Femur (tissue), 1 donor: ENCODE measurements at regions not wholly inside any gene's neighbourhood (a gene's known extent, or its start where the extent isn't known, plus 50 kb on each side); places are given as distances from the start of the nearest gene placed in this dataset.
"Not testable (repeated sequence)": the region's sequence is repeated elsewhere in the genome, so short reads cannot be mapped to it uniquely, and the experiment has no call there.

ENCODE experiments used
- DNase-seq: peaks from one replicate; pipeline ENCODE4 v3.0.0-alpha.2; 2017

DNA sequence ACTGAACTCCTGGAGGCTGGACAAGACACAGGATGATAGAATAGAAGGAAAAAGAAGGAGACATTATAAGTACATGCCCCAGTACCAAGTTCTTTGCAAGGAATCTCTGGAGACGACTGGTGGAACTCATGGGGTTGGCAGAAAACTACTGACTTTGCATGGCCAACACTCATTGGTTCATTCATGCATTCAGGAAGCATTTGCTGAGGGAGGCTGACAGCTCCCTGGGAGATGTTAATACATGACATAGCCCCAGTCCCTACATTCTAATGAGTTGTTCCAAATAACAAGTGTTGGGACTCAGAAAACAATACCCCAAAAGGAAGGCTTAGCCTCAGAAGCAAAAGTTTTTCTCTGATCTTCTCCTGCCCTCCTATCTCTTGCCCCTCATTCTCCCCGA, 172.8 kb upstream of the IRF2BP2 start:
- peak; percentile 43 for DNase-seq

DNA sequence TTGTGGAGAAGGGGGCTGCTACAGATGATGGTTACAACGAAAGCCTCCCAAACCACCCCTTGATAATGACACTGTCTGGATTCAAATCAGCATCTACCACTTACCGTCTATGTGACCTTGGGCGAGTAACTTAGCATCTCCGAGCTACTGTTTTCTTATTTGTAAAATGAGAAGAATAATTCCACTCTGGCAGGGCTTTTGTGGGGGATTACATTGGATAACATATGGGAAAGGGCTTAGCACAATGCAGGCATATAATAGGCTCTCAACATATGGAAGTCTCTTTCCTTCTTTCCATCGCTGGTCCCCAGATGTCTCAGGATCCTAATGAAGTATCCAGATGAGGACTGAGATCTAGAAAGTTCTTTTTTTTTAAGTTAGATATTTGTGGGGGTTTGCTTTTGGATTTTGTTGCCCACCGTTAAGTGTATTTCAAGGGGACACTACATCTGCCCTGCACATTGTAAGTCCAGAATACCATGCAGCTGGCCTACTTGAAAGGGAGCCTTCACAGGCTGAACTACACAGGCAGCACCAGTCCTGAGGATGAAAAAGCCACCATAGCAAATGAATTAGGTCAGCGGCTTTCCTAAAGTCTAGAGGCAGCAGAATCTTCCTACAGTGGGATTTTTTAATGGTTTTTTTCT, 172.2 kb upstream of the IRF2BP2 start:
- peak; percentile 68 for DNase-seq

DNA sequence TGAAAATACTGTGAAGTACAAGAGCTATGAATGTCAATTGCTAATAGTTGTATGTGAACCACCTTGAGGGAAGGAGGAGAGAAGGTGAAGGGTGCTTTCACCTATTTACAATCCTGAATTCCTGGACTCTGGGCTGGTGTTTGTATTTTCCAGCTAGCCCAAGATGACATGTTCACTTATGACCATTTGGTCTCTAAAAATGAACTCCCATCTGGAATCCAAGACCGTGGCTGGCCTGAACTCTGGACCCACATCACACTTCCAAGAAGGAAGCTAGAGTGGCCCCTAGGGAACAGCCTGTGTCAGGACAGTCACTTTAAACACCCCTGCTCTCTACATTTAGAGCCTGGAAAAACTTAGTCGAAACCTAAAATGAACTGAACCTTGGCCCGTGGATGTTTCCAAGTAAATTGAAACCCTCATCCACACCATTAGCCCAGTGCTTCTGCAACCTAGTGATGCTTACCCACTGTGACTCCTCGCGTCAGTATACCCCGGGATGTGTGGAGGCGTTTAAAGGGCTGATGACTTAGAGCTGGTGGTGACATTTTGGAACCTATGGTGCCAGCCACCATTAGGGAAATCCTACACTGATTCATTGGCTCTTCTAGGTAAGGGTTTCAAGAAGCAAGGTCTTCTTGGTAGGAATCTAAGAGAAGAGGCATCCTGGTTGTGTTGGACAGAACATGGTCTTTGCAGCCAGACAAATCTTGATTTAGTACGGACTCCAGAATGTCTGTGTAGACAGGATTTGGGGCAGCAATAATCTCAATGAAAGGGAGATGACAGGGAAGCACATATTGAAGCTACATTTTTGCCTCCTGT, 171.5 kb upstream of the IRF2BP2 start:
- peak; percentile 59 for DNase-seq

DNA sequence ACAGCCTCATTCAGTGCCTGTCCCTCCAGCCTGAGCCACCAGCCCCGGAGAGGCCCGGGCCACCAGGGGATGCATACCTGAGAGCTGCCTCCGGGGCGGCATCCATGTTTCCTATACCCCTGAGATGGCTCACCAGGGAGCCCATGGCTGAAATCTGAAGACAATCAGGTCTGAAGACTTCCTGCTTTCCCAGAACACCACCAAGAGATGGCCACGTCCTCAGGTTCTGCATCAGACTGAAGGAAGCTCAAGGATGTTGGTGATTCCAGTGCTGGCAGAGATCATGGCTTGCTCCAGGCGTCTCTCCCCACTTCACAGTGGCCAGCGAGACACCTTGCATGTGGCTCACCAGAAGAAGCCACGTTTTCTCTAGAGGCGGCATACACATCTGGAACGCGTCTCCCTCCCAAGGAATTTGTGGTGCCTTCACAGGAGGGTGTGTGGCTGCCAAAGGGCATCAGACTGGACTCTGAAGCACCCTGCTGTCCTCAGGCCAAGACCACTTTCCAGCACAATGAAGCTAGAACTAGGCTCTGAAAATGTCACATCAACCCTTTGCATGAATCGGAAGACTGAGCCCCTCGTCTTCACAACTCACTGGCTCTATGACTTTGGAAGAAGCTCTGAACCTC, 170.7 kb upstream of the IRF2BP2 start:
- peak; percentile 37 for DNase-seq

DNA sequence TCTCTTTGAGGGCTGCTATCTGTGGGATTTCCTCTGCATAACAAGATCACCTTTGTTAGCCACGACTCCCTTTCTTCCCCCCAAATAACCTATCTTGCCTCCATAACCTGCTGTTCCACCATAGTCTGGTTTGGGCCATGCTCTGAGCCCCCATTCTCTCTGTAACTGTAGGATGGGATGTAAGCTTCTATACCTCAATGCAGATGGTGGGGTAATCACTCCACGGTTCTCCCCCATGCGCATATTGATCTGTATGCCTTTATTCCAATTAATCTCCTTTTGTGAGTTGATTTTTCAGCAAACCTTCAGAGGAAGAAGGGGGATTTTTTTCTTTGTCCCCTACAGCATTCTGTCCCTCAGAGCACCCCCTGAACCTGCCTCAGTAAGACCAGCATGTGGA, 170.1 kb upstream of the IRF2BP2 start:
- DNase-seq = no peak

DNA sequence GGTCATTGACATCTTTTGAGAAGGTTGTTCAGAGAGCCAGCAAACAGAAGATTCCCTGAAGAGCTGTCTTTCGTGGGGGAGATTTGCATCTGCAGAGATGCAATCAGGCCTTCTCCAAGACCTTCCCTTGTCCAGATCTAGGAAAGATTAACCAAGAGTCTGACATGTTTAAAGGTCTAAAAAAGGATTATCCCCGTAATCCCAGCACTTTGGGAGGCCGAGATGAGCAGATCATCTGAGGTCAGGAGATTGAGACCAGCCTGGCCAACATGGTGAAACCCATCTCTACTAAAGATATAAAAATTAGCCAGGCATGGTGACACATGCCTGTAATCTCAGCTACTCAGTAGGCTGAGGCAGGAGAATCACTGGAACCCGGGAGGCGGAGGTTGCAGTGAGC, 169.6 kb upstream of the IRF2BP2 start:
- DNase-seq = not testable (repeated sequence)

DNA sequence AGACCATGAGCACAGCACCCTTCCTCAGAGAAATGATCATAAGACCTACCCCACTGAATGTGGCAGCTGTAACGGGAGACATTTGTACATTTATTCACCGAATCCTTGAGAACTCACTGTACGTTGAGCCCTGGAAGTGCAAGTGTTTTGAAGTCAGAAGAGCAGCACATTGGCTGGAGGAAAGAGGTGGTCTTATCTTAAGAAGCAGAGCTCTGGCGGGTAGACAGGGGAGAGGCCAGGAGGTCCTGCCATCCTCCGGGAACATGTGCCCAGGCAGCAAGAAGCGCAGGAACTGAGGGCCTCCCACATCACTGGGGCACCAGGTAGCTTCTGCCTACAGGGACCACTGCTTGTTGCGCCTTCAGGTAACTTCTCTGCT, 169.2 kb upstream of the IRF2BP2 start:
- no peak for DNase-seq

DNA sequence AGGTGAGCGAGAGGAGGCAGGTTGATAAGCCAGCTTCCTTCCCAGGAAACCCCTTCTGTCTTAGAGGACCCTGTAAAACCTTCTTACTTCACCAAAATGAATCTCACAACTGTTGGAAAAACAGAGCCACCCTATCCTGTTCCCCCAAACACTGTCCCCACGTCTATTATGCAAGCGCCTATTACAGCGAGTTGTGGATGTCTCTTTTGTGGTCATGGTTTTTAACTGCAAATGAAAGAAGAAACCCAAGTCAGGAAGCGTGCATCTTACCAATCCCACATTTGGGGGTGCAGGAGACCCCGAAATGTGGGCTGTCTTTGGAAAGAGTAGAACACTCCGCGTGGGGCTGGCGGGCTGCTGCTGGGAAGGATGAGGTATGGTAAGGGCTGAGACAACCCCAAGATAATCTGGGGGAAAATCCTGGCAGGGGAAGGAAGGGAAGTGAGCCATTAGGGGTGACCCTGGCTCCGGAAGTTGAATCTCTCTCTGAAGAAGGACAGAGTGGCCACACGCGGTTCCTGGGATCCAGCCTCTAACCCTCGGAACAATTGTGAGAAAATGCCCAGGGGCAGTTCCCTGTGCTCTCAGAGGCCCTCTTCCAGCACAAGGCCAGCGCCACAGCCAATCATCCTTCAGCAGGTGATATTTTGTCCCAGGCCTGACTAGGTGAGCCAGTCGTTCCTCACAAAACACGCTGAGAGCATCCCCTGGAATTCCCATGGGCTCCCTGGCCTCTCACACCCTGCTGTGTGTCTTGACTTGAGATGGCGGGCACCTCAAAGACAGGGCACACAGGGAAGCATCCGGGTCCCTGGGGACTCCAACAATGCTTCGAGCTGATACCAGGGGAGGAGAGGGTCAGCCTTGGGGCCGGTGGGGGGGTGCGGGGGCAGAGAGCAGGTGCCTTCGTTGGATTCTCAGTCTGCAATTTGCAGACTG, 168.5 kb upstream of the IRF2BP2 start:
- DNase-seq = peak; percentile 59

DNA sequence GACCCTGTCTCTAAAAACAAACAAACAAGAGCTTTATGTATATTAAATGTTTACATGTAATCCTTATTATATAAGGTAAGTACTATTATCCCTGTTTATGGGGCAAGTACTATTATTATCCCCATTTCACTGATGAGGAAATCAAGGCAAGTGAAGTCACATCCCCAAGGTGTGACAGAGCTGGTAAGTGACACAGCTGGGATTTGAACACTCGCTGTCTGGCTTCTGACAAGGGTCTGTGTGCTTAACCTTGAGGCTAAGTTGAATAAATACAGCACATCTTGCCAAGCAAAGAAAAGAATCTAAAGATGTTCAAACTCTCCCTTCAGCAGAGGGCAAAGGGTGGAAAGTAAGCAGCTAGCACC, 167.9 kb upstream of the IRF2BP2 start:
- DNase-seq = no peak

DNA sequence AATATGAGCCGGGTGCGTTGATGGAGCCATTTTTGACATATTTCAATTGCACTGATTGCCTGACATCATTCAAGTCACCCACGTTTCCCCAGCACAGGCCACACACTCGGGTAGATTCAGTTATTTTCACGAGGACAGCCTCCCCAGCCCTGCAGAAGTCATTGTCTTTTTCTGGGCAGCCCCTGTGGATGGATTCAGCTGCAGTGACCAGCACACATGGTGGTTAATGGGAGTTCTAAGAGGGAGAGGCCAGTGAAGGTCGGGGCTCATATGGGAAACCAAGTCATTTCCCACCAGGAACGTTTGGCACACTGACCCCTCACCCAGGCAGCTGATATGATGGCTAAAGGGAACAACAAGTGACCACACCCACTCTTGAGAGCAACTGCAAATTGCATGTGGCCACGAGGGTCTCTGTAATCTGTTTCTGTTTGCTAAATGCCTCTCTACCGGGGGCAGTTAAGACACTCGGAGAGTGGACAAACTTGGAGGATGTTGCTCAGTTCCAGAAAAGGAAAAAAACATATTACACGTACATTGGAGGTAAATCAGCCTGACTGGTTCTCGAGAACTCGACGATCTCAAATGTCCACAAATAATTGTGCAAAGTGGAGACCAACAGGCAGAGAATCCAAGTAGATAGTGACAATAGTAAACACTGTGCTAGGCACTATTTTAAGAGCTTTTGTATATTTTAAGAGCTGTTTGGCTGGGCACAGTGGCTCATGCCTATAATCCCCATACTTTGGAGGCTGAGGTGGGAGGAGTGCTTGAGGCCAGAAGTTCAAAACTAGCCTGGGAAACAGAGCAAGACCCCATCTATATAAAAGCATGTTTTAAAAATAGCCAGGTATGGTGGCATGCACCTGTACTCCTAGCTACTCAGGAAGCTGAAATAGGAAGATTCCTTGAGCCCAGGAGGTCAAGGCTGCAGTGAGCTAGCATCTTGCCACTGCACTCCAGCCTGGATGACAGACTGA, 167.2 kb upstream of the IRF2BP2 start:
- no peak for DNase-seq

DNA sequence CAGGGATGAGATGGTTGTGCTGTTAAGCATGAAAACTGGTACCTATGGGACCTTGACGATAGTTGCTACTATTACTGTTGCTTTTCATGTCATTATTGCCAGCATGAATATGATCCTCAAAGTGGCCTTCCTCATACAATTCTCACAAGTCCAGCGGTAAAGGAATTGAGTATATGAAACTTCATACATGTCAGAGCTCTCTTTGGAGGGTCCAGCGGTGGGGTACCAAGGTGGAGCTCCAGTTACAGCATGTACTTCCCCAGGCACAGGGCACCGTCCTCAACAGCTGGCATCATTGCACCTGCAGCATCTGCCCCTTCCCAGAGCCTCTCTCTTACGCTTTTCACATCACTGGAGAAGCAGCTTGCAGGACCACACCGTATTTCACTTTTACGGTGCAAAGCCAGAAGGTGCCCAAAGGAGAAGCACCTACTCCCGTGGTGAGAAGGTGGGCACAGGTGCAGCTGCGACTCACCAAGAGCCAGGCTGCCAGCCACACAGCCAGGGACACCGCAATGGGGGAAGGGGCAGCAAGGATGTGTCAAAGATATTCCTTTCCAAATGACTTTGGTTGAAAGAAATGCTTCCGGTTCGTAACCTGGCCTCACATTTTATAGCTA, 166.4 kb upstream of the IRF2BP2 start:
- no peak for DNase-seq

DNA sequence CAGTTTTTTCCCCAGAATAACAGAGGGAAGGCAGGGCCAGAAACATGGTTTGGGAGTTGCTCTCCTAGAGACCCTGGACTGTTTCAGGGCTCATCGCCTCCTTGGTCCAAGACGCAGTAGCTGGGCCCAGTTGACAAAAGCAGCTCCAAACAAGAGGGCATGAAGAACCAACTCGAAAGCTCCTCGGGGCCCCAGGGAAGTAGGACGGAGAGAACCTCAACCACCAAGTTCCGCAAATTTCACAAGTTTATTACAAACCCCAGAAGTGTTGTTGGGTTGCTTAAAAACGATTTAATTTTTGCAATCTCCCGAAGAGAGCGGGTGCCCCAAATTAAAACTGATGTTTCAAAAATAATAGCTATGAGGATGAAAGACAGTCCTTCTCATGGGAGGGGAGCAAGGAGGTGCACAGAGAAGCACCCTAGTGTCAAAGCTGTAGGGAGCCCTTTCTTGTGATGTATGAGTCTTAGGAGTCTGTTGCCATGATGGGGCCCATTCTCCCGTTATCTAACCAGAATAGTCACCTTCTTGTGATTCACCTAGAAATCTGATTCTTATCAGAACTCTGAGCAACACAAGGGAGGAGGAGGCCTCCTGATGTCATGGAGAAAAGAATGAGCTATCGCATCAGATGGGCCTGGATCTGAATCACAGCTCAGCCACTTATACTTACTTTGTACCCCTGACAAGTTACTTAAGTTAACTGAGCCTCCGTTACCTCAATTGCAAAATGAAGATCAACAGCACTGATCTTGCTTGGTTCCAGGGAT, 165.7 kb upstream of the IRF2BP2 start:
- no peak for DNase-seq

DNA sequence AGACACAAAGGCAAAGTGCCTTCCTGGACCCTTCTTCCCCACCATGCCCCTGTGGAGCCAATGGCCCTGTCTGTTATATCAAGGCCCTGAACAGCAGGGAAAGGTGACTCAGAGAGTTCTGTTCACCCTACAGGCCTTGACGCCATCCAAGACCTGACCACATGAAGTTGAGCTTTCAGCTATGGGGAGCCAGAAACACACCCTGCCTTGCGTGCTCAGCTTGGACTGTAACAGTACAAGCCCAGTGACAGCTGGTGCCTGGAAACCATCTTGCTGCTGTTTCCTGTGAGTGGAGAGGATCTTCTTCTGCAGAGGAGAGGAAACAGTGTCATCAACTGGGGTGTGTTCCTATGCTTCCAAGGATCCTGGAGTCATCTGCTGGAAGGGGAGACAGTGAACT, 165.0 kb upstream of the IRF2BP2 start:
- DNase-seq = no peak

DNA sequence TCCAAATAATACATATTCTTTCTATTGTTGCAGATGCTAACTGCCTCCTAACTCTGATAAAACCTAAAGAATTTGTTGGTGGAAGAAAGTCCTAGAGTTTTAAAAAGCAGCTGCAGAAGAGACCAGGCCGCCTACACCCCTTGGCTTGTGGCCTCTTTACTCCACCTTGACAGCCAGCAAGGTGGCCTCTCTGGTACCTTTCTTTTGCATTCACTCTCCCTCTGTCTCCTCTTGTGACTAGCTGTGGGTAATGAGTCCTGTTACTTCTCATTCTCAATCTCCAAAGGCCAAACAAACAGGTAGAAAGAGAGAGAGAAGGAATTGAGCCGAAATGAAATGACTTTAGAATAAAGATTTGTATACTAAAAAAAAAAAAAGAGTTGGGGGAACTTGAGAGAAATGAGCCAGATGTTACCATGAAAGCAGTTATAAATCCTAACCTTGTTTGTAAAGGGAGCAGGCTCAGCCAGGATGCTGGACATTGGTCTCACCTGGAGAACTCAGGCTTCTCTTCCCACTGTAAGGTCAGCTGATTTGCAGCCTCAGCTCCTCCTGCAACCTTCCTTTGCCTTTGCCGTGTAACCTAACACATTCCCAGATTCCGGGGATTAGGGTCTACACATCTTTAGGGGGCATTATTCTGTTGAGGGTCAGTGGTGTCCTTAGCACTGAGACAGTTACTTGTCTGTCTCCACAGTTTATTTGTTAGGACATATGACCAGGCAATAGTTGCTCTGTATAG, 164.1 kb upstream of the IRF2BP2 start:
- DNase-seq = no peak

DNA sequence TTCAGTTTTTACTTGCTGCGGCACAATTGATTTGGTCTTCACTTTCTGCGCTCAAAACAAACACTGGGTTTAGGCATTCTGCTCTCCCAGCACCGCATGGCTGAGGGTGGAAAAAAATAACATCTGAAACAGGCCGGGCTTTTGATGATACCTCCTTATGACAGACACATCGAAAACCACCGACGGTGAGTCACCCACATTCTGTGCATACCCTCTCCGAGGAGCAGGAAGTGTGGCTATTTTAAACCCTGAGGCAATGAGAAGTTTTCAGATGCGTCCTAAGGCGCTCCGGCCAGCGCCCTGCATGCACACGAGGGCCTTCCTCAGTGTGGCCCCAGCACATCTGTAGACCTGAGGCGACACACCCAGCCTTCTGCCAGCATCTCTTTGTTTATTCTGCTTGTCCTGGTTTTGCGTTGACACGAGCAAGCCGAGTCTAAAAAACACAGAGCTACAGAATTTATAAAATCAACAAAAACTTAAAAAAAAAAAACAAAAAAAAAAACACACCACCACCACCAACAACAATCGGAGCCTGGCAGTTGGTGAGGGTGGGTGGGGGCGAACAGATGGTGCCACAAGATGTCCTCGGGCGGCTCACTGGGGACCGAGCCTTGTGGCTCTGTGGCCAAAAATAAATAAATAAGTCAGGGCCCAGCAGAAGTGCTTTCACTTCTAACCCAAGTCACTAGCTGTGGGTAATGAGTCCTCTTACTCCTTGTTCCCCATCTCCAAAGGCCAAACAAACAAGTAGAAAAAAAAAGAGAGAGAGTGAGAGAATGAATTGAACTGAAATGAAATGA, 162.6 kb upstream of the IRF2BP2 start:
- peak; percentile 84 for DNase-seq

DNA sequence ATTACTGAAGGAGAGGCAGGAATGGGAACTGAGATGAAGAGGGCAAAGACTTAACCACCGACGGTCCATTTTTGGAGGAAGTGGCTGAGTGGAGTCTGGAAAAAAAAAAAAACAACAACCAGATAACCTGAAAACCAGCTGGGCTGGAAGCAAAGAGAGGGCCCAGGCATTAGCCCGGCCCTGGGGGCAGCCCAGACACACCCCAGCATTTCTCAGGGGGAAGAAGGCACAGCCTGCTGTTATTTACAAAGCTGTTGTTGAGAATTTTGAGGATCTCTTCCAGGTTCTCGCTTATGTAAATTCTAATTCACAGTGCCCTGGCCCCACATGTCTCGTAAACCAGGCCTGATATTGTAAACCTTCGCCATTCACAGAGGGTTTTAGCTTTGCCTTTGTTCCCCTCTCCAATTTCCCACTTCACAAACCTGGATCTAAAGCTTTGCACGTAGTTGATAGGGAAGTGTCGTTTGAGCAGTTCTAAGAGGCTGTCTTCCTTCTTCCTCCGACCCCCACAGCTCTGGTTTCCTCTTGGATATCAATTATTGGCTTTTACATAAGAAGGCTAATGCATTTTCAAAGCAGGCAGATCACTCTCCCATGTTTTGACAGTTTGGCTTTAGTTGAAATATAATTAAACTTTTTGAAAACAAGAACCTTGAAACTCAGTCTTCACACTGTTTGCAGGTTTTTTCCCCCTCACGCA, 161.8 kb upstream of the IRF2BP2 start:
- DNase-seq = no peak

DNA sequence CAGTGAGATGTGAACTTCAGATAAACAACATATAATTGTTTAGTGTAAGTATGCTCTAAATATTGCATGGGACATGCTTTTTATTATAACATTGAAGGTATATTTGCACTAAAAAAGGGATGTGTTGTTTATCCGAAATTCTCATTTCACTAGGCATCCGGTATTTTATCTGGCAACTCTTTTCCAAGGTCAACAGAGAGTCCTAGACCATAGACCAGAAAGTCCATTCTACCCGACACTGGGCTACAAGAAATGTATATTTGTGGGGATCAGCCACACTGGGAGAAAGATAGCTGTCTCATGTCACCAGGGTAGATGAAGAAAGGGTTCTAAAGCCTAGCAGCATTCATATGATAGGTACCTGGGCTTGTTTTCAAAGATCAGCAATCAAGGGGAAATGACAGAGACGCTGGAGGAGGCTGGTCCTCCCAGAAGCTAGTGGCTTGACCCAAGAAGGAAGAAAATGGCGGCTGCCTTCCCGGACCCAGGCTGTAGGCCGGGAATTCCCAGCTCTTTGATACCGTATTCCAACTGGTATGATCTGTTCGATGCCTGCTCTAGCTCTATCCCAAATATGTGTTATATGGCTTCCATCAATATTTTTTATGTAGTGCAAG, 161.1 kb upstream of the IRF2BP2 start:
- DNase-seq = no peak
